ENCODE measurements at regions not wholly inside any gene's neighbourhood (a gene's known extent, or its start where the extent isn't known, plus 50 kb on each side); places are given as distances from the start of the nearest gene placed in this dataset.

GRCh38 chr11:109750964-109751363, 329.0 kb downstream of the C11orf87 start:
- no peak for DNase-seq
- Histone ChIP-seq H3K23ac (ENCODE audit: low read length in 2 of 2) (no peak overlapping the region), H2BK12ac (ENCODE audit: low read length in 2 of 2) (no peak overlapping the region), H3K18ac (ENCODE audit: low read depth in 1 of 2, low read length in 2 of 2) (no peak overlapping the region), H3K36me3 (ENCODE audit: control insufficient read depth in 1 of 2, insufficient read depth in 2 of 2, low read depth in 1 of 2, low read length in 2 of 2) (no peaks in the 10 kb centered on the region), H2BK120ac (ENCODE audit: low read depth, low read length) (no peak overlapping the region), H3K27ac (ENCODE audit: low read length, poor library complexity, severe bottlenecking) (no peak overlapping the region), H2AFZ (ENCODE audit: low read depth, low read length) (no peak overlapping the region), H3K4me2 (ENCODE audit: low read length, poor library complexity, severe bottlenecking) (no peak overlapping the region), H2BK15ac (ENCODE audit: low read depth, poor library complexity, severe bottlenecking) (no peak overlapping the region), H4K8ac (ENCODE audit: low read length) (no peak overlapping the region), H3K4ac (ENCODE audit: low read depth in 1 of 2, low read length in 2 of 2) (no peak overlapping the region), H3K4me1 (ENCODE audit: control insufficient read depth, insufficient read depth, low read depth, low read length) (no peaks in the 10 kb centered on the region), H3K9ac (ENCODE audit: low read length) (no peak overlapping the region), H3K14ac (ENCODE audit: low read length in 2 of 2) (no peak overlapping the region), H3K79me1 (replicated peaks; ENCODE audit: low read length, poor library complexity, severe bottlenecking) (no peaks in the 10 kb centered on the region), H2BK5ac (ENCODE audit: low read depth, low read length, poor library complexity, severe bottlenecking) (no peak overlapping the region), H3K4me3 (ENCODE audit: insufficient read depth in 1 of 2, low read depth in 1 of 2, low read length in 2 of 2) (no peak overlapping the region), H3K9me3 (ENCODE audit: control insufficient read depth, low read length) (no peaks in the 10 kb centered on the region), H2AK5ac (ENCODE audit: low read length, severe bottlenecking) (no peak overlapping the region), H4K91ac (ENCODE audit: low read length) (no peak overlapping the region), H3K27me3 (ENCODE audit: control insufficient read depth in 1 of 2, insufficient read depth in 1 of 2, low read length in 2 of 2) (no peaks in the 10 kb centered on the region)
- WGBS = 84% methylated on average over 1 of the region's 2 CpGs

- Histone ChIP-seq H3K4me2 (ENCODE audit: low read length, poor library complexity, severe bottlenecking) (no peak overlapping the region), H4K8ac (ENCODE audit: low read length) (no peak overlapping the region), H2AK5ac (ENCODE audit: low read length, severe bottlenecking) (no peak overlapping the region), H3K27me3 (ENCODE audit: control insufficient read depth in 1 of 2, insufficient read depth in 1 of 2, low read length in 2 of 2) (no peaks in the 10 kb centered on the region), H3K14ac (ENCODE audit: low read length in 2 of 2) (no peak overlapping the region), H3K27ac (ENCODE audit: low read length, poor library complexity, severe bottlenecking) (no peak overlapping the region), H3K9ac (ENCODE audit: low read length) (no peak overlapping the region), H2BK120ac (ENCODE audit: low read depth, low read length) (no peak overlapping the region), H3K36me3 (ENCODE audit: control insufficient read depth in 1 of 2, insufficient read depth in 2 of 2, low read depth in 1 of 2, low read length in 2 of 2) (no peaks in the 10 kb centered on the region), H2BK12ac (ENCODE audit: low read length in 2 of 2) (no peak overlapping the region), H3K4me1 (ENCODE audit: control insufficient read depth, insufficient read depth, low read depth, low read length) (no peaks in the 10 kb centered on the region), H3K23ac (ENCODE audit: low read length in 2 of 2) (no peak overlapping the region), H3K79me1 (replicated peaks; ENCODE audit: low read length, poor library complexity, severe bottlenecking) (no peaks in the 10 kb centered on the region), H2BK15ac (ENCODE audit: low read depth, poor library complexity, severe bottlenecking) (no peak overlapping the region), H4K91ac (ENCODE audit: low read length) (no peak overlapping the region), H3K4me3 (ENCODE audit: insufficient read depth in 1 of 2, low read depth in 1 of 2, low read length in 2 of 2) (no peak overlapping the region), H3K9me3 (ENCODE audit: control insufficient read depth, low read length) (no peaks in the 10 kb centered on the region), H2BK5ac (ENCODE audit: low read depth, low read length, poor library complexity, severe bottlenecking) (no peak overlapping the region), H3K4ac (ENCODE audit: low read depth in 1 of 2, low read length in 2 of 2) (no peak overlapping the region), H2AFZ (ENCODE audit: low read depth, low read length) (no peak overlapping the region), H3K18ac (ENCODE audit: low read depth in 1 of 2, low read length in 2 of 2) (no peak overlapping the region)
- 93% methylated on average over 3 of the region's 5 CpGs for WGBS
- DNase-seq = no peak
Observed at GRCh38 chr11:109752212-109752825, 330.3 kb downstream of the C11orf87 start.

GRCh38 chr11:109756521-109756920, 334.5 kb downstream of the C11orf87 start:
- Histone ChIP-seq H3K4me1 (ENCODE audit: control insufficient read depth, insufficient read depth, low read depth, low read length) (no peaks in the 10 kb centered on the region), H3K4ac (ENCODE audit: low read depth in 1 of 2, low read length in 2 of 2) (no peak overlapping the region)

GRCh38 chr11:109756951-109757350, 335.0 kb downstream of the C11orf87 start:
- Histone ChIP-seq H3K27ac (ENCODE audit: low read length, poor library complexity, severe bottlenecking) (no peak overlapping the region), H4K8ac (ENCODE audit: low read length) (no peak overlapping the region), H3K18ac (ENCODE audit: low read depth in 1 of 2, low read length in 2 of 2) (no peak overlapping the region), H3K4me1 (ENCODE audit: control insufficient read depth, insufficient read depth, low read depth, low read length) (no peaks in the 10 kb centered on the region), H3K79me1 (replicated peaks; ENCODE audit: low read length, poor library complexity, severe bottlenecking) (no peaks in the 10 kb centered on the region), H2BK12ac (ENCODE audit: low read length in 2 of 2) (no peak overlapping the region), H2AFZ (ENCODE audit: low read depth, low read length) (no peak overlapping the region), H3K14ac (ENCODE audit: low read length in 2 of 2) (no peak overlapping the region), H2BK15ac (ENCODE audit: low read depth, poor library complexity, severe bottlenecking) (no peak overlapping the region), H2BK5ac (ENCODE audit: low read depth, low read length, poor library complexity, severe bottlenecking) (no peak overlapping the region), H3K36me3 (ENCODE audit: control insufficient read depth in 1 of 2, insufficient read depth in 2 of 2, low read depth in 1 of 2, low read length in 2 of 2) (no peaks in the 10 kb centered on the region), H3K9me3 (ENCODE audit: control insufficient read depth, low read length) (no peaks in the 10 kb centered on the region), H2BK120ac (ENCODE audit: low read depth, low read length) (no peak overlapping the region), H4K91ac (ENCODE audit: low read length) (no peak overlapping the region), H3K9ac (ENCODE audit: low read length) (no peak overlapping the region), H3K4ac (ENCODE audit: low read depth in 1 of 2, low read length in 2 of 2) (no peak overlapping the region), H3K4me3 (ENCODE audit: insufficient read depth in 1 of 2, low read depth in 1 of 2, low read length in 2 of 2) (no peak overlapping the region), H3K4me2 (ENCODE audit: low read length, poor library complexity, severe bottlenecking) (no peak overlapping the region), H2AK5ac (ENCODE audit: low read length, severe bottlenecking) (no peak overlapping the region), H3K27me3 (ENCODE audit: control insufficient read depth in 1 of 2, insufficient read depth in 1 of 2, low read length in 2 of 2) (no peaks in the 10 kb centered on the region), H3K23ac (ENCODE audit: low read length in 2 of 2) (no peak overlapping the region)
- 100% methylated on average over 1 of the region's 3 CpGs for WGBS
- no peak for DNase-seq

More at GRCh38 chr11:109756521-109756920, 334.5 kb downstream of the C11orf87 start:
- Histone ChIP-seq H3K18ac (ENCODE audit: low read depth in 1 of 2, low read length in 2 of 2) (no peak overlapping the region), H2BK5ac (ENCODE audit: low read depth, low read length, poor library complexity, severe bottlenecking) (no peak overlapping the region), H3K36me3 (ENCODE audit: control insufficient read depth in 1 of 2, insufficient read depth in 2 of 2, low read depth in 1 of 2, low read length in 2 of 2) (no peaks in the 10 kb centered on the region), H4K91ac (ENCODE audit: low read length) (no peak overlapping the region), H3K79me1 (replicated peaks; ENCODE audit: low read length, poor library complexity, severe bottlenecking) (no peaks in the 10 kb centered on the region), H2AK5ac (ENCODE audit: low read length, severe bottlenecking) (no peak overlapping the region), H2AFZ (ENCODE audit: low read depth, low read length) (no peak overlapping the region), H3K9me3 (ENCODE audit: control insufficient read depth, low read length) (no peaks in the 10 kb centered on the region), H3K23ac (ENCODE audit: low read length in 2 of 2) (no peak overlapping the region), H3K4me3 (ENCODE audit: insufficient read depth in 1 of 2, low read depth in 1 of 2, low read length in 2 of 2) (no peak overlapping the region), H3K27ac (ENCODE audit: low read length, poor library complexity, severe bottlenecking) (no peak overlapping the region), H2BK15ac (ENCODE audit: low read depth, poor library complexity, severe bottlenecking) (no peak overlapping the region), H3K4me2 (ENCODE audit: low read length, poor library complexity, severe bottlenecking) (no peak overlapping the region), H2BK120ac (ENCODE audit: low read depth, low read length) (no peak overlapping the region), H3K9ac (ENCODE audit: low read length) (no peak overlapping the region), H4K8ac (ENCODE audit: low read length) (no peak overlapping the region), H3K14ac (ENCODE audit: low read length in 2 of 2) (no peak overlapping the region), H3K27me3 (ENCODE audit: control insufficient read depth in 1 of 2, insufficient read depth in 1 of 2, low read length in 2 of 2) (no peaks in the 10 kb centered on the region), H2BK12ac (ENCODE audit: low read length in 2 of 2) (no peak overlapping the region)
- DNase-seq = no peak
- no CpG with 5 or more reads among the region's 1 CpG for WGBS

Data from mesenchymal stem cell (in vitro differentiated cells and primary cell).